ENCODE measurements at regions not wholly inside any gene's neighbourhood (a gene's known extent, or its start where the extent isn't known, plus 50 kb on each side); places are given as distances from the start of the nearest gene placed in this dataset.
"Not testable (repeated sequence)": the region's sequence is repeated elsewhere in the genome, so short reads cannot be mapped to it uniquely, and the experiment has no call there.

DNA sequence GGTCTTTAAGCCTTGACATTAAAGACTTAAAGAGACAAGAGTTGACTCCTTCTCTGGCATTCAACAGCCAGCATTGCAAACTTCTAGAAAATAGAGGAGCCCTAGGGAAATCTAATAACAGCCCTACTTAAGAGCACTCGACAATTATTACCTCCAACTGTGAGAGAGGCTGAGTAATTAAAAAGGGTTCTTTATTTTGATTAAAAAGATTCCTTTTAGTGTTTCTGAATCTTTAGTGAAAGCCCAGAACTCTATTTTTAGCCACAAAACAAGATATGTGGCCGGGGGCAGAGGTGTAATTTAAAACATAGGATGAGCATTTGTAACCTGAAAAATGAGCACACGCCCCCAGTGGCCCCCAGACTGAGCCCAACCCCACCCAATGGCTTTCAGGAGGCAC is 222.3 kb downstream of the SMAD2 start:
- no peaks in the 10 kb centered on the region for H3K27me3 ChIP-seq (ENCODE audit: control insufficient read depth, insufficient read depth, low read length)
- H3K36me3 ChIP-seq (ENCODE audit: control insufficient read depth, insufficient read depth, low read length): no peaks in the 10 kb centered on the region
- TF ChIP-seq, protein P1, sequence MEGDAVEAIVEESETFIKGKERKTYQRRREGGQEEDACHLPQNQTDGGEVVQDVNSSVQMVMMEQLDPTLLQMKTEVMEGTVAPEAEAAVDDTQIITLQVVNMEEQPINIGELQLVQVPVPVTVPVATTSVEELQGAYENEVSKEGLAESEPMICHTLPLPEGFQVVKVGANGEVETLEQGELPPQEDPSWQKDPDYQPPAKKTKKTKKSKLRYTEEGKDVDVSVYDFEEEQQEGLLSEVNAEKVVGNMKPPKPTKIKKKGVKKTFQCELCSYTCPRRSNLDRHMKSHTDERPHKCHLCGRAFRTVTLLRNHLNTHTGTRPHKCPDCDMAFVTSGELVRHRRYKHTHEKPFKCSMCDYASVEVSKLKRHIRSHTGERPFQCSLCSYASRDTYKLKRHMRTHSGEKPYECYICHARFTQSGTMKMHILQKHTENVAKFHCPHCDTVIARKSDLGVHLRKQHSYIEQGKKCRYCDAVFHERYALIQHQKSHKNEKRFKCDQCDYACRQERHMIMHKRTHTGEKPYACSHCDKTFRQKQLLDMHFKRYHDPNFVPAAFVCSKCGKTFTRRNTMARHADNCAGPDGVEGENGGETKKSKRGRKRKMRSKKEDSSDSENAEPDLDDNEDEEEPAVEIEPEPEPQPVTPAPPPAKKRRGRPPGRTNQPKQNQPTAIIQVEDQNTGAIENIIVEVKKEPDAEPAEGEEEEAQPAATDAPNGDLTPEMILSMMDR (IDR thresholded peaks at IDR 0.05; ENCODE audit: insufficient read depth, low read length, poor library complexity, severe bottlenecking): no peak
- no peak for DNase-seq (ENCODE audit: low read depth)
- no peak overlapping the region for H3K4me3 ChIP-seq (ENCODE audit: low read depth, low read length)

DNA sequence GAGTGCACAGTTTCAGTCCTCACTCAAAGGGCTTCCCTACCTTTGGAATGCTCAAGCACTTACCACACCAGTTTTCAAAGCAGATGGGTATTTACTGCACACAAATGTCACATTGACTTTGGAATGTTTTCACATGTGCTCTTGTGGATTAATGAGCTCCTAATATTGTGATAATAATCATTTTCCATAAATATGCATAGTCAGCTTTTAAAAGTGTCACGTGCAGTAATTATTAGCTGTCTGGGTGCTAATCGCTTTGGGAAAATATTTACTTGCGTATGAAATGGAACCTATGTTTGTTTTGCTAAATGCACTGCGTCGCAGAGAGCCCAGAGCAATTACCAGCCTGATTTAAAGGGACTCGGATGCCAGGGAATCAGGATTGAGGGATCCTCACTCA is 229.3 kb downstream of the SMAD2 start:
- H3K36me3 ChIP-seq (ENCODE audit: control insufficient read depth, insufficient read depth, low read length): no peaks in the 10 kb centered on the region
- H3K27me3 ChIP-seq (ENCODE audit: control insufficient read depth, insufficient read depth, low read length): no peaks in the 10 kb centered on the region
- no peak for DNase-seq (ENCODE audit: low read depth)
- H3K4me3 ChIP-seq (ENCODE audit: low read depth, low read length): no peak overlapping the region
- TF ChIP-seq, protein P1 (IDR thresholded peaks at IDR 0.05; ENCODE audit: insufficient read depth, low read length, poor library complexity, severe bottlenecking): no peak

DNA sequence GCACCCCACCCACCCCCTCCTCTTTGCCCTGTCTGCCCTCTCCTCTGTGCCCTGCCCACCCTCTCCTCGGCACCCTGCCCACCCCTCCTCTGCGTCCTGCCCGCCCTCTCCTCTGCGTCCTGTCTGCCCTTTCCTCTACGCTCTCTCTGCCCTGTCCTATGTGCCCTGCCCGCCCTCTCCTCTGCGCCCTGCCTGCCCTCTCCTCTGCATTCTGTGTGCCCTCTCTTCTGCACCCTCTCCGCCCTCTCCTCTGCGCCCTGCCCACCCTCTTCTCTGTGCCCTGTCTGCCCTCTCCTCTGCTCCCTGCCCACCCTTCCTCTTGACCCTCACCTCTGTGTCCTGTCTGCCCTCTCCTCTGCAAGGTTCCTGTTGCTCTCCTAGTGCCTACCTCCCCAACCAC is 233.6 kb downstream of the SMAD2 start:
- Histone ChIP-seq H3K27me3 (ENCODE audit: control insufficient read depth, insufficient read depth, low read length) (no peaks in the 10 kb centered on the region), H3K4me3 (ENCODE audit: low read depth, low read length) (no peak overlapping the region), H3K36me3 (ENCODE audit: control insufficient read depth, insufficient read depth, low read length) (no peaks in the 10 kb centered on the region)
- TF ChIP-seq, protein P1 (IDR thresholded peaks at IDR 0.05; ENCODE audit: insufficient read depth, low read length, poor library complexity, severe bottlenecking): no peak
- no peak for DNase-seq (ENCODE audit: low read depth)

DNA sequence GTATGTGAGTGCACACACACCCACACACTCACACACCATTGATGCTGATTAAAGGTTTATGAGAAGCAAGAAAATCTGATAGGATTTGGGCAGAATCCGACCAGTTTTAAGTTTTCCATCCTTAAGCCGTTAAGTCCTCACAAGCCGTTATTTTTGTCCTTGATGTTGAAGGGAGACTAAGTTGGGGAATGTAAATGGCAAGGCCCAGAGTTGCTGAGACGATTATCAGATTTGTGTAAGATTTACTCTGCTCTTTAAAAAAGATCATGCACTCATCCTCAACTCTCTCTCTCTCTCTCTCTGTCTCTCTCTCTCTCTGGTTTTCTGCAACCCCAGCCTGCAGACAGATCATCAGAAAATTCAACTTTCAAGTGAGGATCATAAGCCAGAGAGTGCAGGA is 238.8 kb downstream of the SMAD2 start:
- no peak overlapping the region for H3K4me3 ChIP-seq (ENCODE audit: low read depth, low read length)
- TF ChIP-seq, protein P1 (IDR thresholded peaks at IDR 0.05; ENCODE audit: insufficient read depth, low read length, poor library complexity, severe bottlenecking): no peak
- no peaks in the 10 kb centered on the region for H3K36me3 ChIP-seq (ENCODE audit: control insufficient read depth, insufficient read depth, low read length)
- no peak for DNase-seq (ENCODE audit: low read depth)
- H3K27me3 ChIP-seq (ENCODE audit: control insufficient read depth, insufficient read depth, low read length): no peaks in the 10 kb centered on the region

DNA sequence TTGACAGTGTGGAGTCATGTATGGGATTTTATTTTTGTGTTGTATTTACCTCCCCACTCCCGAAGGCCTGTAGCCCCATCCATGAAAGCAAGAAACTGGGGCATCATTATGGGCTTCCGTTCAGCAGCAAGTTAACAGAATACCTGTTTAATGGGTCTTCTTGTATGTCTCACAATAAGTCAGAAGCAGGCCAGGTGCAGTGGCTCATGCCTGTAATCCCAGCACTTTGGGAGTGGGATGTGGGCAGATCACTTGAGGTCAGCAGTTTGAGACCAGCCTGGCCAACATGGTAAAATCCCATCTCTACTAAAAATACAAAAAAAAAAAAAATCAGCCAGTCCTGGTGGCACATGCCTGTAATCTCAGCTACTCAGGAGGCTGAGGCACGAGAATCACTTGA is 239.7 kb downstream of the SMAD2 start:
- not testable (repeated sequence) for DNase-seq (ENCODE audit: low read depth); H3K36me3 ChIP-seq (ENCODE audit: control insufficient read depth, insufficient read depth, low read length); H3K4me3 ChIP-seq (ENCODE audit: low read depth, low read length); H3K27me3 ChIP-seq (ENCODE audit: control insufficient read depth, insufficient read depth, low read length)

DNA sequence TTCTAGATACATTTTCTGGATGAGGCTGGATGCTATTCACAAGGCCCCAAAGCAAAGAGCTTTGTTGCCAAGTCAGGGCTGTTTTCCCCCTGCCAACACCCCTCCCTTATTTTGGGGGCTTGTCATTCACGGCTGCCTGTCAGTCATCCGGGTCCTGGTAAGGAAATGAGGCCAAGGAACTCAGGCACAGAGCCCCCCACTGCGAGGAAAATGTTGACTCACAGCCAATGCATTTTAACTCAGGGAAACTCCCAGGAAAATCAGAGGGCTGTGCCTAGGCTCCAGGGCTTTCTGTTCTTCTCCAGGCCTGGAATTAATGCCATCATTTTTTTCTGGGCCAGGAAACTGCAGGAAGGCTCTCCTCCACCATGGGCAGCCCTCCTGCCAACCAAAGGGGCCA is 241.1 kb downstream of the SMAD2 start:
- TF ChIP-seq, protein P1 (IDR thresholded peaks at IDR 0.05; ENCODE audit: insufficient read depth, low read length, poor library complexity, severe bottlenecking): no peak
- Histone ChIP-seq H3K36me3 (ENCODE audit: control insufficient read depth, insufficient read depth, low read length) (no peaks in the 10 kb centered on the region), H3K4me3 (ENCODE audit: low read depth, low read length) (no peak overlapping the region), H3K27me3 (ENCODE audit: control insufficient read depth, insufficient read depth, low read length) (no peaks in the 10 kb centered on the region)
- DNase-seq (ENCODE audit: low read depth): no peak

Data from kidney epithelial cell (primary cell).